SK-N-SH treated with all-trans-retinoic acid at 6 μM for 48 hours (cell line): ENCODE measurements at regions not wholly inside any gene's neighbourhood (a gene's known extent, or its start where the extent isn't known, plus 50 kb on each side); places are given as distances from the start of the nearest gene placed in this dataset.

Experiments
- ARNTL ChIP-seq: fragments of 450-650 bp; formaldehyde crosslinking; IDR thresholded peaks from 2 replicates; pipeline ENCODE4 v1.5.0; 2020; ENCODE audit warnings: low read depth, mild to moderate bottlenecking, moderate library complexity, borderline replicate concordance
- ESRRG ChIP-seq: fragments of 250-450 bp; sonication (Bioruptor Pico); IDR thresholded peaks from 2 replicates; pipeline ENCODE4 v1.6.1; 2021; ENCODE audit warnings: mild to moderate bottlenecking

- TF ChIP-seq ESRRG (CRISPR knock-in tag), result no peak
- no peak for TF ChIP-seq ARNTL (CRISPR knock-in tag)
These were observed 642.6 kb downstream of the RNF144A start for GRCh38 chr2:7559791-7560190.
